ENCODE measurements at regions not wholly inside any gene's neighbourhood (a gene's known extent, or its start where the extent isn't known, plus 50 kb on each side); places are given as distances from the start of the nearest gene placed in this dataset.

DNA sequence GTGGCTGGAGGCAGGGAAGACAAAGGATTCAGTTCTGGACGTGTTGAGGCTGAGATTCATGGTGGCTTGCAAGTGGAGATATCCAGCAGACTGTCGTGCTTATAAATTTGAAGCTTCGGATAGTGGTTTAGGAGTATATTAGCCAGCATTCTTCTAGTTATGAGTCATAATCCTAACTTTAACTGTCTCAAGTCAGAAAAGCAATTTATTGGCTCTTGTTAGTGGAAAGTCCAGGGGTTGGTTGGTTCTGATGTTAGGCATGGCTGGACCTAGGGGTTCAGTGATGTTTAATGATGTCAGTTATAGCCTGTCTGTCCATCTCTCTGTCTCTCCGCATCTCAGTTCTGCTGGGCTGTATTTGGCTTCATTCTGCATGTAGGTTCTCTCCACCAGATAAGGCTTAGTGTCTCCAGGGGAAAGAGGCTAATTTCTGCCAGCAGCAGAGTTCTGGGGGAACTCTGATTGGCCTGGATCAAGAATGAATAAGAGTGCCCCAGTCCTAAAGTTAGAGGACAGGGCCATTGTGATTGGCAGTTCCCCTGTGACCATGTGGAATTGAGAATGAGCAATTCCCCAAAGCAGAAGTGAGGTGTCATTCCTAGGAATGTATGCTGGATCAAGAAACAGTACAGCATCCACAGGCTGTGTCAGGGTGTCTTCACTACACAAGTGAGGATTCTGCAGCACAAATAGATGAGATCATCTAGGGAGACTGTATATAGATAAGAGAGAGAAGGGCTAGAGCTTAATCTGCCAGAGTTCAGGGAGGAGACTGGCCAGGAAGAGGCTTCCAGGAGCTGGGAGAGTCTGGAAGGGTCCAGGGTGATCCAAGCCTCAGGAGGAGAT is 72.9 kb upstream of the SHB start:
- TF ChIP-seq, protein P1, sequence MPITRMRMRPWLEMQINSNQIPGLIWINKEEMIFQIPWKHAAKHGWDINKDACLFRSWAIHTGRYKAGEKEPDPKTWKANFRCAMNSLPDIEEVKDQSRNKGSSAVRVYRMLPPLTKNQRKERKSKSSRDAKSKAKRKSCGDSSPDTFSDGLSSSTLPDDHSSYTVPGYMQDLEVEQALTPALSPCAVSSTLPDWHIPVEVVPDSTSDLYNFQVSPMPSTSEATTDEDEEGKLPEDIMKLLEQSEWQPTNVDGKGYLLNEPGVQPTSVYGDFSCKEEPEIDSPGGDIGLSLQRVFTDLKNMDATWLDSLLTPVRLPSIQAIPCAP (CRISPR knock-in tag; IDR thresholded peaks at IDR 0.05) = no peak
- TF ChIP-seq, protein P2, sequence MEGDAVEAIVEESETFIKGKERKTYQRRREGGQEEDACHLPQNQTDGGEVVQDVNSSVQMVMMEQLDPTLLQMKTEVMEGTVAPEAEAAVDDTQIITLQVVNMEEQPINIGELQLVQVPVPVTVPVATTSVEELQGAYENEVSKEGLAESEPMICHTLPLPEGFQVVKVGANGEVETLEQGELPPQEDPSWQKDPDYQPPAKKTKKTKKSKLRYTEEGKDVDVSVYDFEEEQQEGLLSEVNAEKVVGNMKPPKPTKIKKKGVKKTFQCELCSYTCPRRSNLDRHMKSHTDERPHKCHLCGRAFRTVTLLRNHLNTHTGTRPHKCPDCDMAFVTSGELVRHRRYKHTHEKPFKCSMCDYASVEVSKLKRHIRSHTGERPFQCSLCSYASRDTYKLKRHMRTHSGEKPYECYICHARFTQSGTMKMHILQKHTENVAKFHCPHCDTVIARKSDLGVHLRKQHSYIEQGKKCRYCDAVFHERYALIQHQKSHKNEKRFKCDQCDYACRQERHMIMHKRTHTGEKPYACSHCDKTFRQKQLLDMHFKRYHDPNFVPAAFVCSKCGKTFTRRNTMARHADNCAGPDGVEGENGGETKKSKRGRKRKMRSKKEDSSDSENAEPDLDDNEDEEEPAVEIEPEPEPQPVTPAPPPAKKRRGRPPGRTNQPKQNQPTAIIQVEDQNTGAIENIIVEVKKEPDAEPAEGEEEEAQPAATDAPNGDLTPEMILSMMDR (IDR thresholded peaks at IDR 0.05) = no peak
- TF ChIP-seq, protein P3, sequence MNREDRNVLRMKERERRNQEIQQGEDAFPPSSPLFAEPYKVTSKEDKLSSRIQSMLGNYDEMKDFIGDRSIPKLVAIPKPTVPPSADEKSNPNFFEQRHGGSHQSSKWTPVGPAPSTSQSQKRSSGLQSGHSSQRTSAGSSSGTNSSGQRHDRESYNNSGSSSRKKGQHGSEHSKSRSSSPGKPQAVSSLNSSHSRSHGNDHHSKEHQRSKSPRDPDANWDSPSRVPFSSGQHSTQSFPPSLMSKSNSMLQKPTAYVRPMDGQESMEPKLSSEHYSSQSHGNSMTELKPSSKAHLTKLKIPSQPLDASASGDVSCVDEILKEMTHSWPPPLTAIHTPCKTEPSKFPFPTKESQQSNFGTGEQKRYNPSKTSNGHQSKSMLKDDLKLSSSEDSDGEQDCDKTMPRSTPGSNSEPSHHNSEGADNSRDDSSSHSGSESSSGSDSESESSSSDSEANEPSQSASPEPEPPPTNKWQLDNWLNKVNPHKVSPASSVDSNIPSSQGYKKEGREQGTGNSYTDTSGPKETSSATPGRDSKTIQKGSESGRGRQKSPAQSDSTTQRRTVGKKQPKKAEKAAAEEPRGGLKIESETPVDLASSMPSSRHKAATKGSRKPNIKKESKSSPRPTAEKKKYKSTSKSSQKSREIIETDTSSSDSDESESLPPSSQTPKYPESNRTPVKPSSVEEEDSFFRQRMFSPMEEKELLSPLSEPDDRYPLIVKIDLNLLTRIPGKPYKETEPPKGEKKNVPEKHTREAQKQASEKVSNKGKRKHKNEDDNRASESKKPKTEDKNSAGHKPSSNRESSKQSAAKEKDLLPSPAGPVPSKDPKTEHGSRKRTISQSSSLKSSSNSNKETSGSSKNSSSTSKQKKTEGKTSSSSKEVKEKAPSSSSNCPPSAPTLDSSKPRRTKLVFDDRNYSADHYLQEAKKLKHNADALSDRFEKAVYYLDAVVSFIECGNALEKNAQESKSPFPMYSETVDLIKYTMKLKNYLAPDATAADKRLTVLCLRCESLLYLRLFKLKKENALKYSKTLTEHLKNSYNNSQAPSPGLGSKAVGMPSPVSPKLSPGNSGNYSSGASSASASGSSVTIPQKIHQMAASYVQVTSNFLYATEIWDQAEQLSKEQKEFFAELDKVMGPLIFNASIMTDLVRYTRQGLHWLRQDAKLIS (CRISPR knock-in tag; IDR thresholded peaks at IDR 0.05; ENCODE audit: borderline replicate concordance) = no peak
- TF ChIP-seq TEAD4 (CRISPR knock-in tag; IDR thresholded peaks at IDR 0.05) (no peak), ZBTB21 (CRISPR knock-in tag; IDR thresholded peaks at IDR 0.05; ENCODE audit: borderline replicate concordance) (no peak), CBFB (CRISPR knock-in tag; IDR thresholded peaks at IDR 0.05; ENCODE audit: low read depth) (no peak), RORB (CRISPR knock-in tag; IDR thresholded peaks at IDR 0.05) (no peak), ESRRA (CRISPR knock-in tag; IDR thresholded peaks at IDR 0.05; ENCODE audit: borderline replicate concordance) (no peak), SMAD3 (CRISPR knock-in tag; IDR thresholded peaks at IDR 0.05; ENCODE audit: borderline replicate concordance) (no peak)
- TF ChIP-seq, protein P4, sequence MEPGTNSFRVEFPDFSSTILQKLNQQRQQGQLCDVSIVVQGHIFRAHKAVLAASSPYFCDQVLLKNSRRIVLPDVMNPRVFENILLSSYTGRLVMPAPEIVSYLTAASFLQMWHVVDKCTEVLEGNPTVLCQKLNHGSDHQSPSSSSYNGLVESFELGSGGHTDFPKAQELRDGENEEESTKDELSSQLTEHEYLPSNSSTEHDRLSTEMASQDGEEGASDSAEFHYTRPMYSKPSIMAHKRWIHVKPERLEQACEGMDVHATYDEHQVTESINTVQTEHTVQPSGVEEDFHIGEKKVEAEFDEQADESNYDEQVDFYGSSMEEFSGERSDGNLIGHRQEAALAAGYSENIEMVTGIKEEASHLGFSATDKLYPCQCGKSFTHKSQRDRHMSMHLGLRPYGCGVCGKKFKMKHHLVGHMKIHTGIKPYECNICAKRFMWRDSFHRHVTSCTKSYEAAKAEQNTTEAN (CRISPR knock-in tag; IDR thresholded peaks at IDR 0.05) = no peak

Measured in WTC11 (cell line).